Omental fat pad (tissue), 3 donors: ENCODE measurements at regions not wholly inside any gene's neighbourhood (a gene's known extent, or its start where the extent isn't known, plus 50 kb on each side); places are given as distances from the start of the nearest gene placed in this dataset.

Experiments used
- ATAC-seq: fragments of 150-250 bp; one replicate; pipeline ENCODE4 v1.9.1; 2016; ENCODE audit warnings: mild to moderate bottlenecking, moderate library complexity; ENCODE audit not compliant: low FRiP score
- DNase-seq: peaks from one replicate; pipeline ENCODE4 v3.0.0-alpha.2; 2019; ENCODE audit warnings: low spot score
- CTCF ChIP-seq, 3 donors: fragments of 450-650 bp; IDR thresholded peaks; one replicate each; pipeline ENCODE4 v1.5.1; 2016 to 2017; ENCODE audit warnings: antibody characterized with exemption in 3 of 3, mild to moderate bottlenecking in 3 of 3, moderate library complexity in 2 of 3

- ATAC-seq (no peak), DNase-seq (no peak)
- TF ChIP-seq CTCF (IDR thresholded peaks at IDR 0.05), result no peak
These were observed 911.7 kb upstream of the TMEM132C start for GRCh38 chr12:127355061-127355841.

GRCh38 chr12:127358888-127359287, 908.1 kb upstream of the TMEM132C start:
- DNase-seq (no peak), ATAC-seq (no peak)
- TF ChIP-seq CTCF (IDR thresholded peaks at IDR 0.05), result no peak

- ATAC-seq (no peak), DNase-seq (no peak)
- TF ChIP-seq CTCF (IDR thresholded peaks at IDR 0.05), result no peak
These were observed 906.4 kb upstream of the TMEM132C start for GRCh38 chr12:127360580-127360979.

GRCh38 chr12:127362121-127362520, 904.8 kb upstream of the TMEM132C start:
- ATAC-seq, result no peak

GRCh38 chr12:127363392-127363791, 903.6 kb upstream of the TMEM132C start:
- no peak for TF ChIP-seq CTCF (IDR thresholded peaks at IDR 0.05)
- ATAC-seq (no peak), DNase-seq (no peak)

More at GRCh38 chr12:127362121-127362520, 904.8 kb upstream of the TMEM132C start:
- DNase-seq, result no peak
- no peak for TF ChIP-seq CTCF (IDR thresholded peaks at IDR 0.05)

- DNase-seq (no peak), ATAC-seq (no peak)
- no peak for TF ChIP-seq CTCF (IDR thresholded peaks at IDR 0.05)
These were observed 893.4 kb upstream of the TMEM132C start for GRCh38 chr12:127373559-127373958.

GRCh38 chr12:127374447-127374846, 892.5 kb upstream of the TMEM132C start:
- no peak for TF ChIP-seq CTCF (IDR thresholded peaks at IDR 0.05)
- DNase-seq (no peak), ATAC-seq (no peak)
